Amniotic epithelial cell (primary cell): ENCODE measurements at regions not wholly inside any gene's neighbourhood (a gene's known extent, or its start where the extent isn't known, plus 50 kb on each side); places are given as distances from the start of the nearest gene placed in this dataset.
A peak's percentile ranks its signal among the peaks of the same experiment; 100 is the strongest.

ENCODE experiments used
- DNase-seq: peaks from one replicate; pipeline ENCODE4 v3.0.0-alpha.2; 2010; ENCODE audit warnings: low read depth

DNA sequence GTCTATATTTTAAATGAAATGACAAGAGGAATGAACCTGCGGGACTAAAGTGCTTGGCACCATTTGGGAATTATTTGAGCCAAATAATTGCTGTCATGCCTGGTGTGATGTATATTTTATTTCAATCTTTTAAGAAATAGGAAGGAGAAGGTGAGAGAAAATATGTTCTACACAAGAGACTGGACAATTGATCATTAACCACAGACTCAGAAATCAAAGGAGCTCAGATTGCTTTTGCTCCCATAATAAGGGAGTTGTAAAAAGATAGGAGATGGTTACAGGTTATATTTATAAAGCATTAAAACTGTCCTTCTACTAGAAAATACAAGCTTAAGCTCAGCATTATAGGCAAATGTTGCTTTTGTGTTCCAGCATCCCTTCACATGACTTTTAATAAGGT, 515.2 kb upstream of the SULF2 start:
- no peak for DNase-seq

DNA sequence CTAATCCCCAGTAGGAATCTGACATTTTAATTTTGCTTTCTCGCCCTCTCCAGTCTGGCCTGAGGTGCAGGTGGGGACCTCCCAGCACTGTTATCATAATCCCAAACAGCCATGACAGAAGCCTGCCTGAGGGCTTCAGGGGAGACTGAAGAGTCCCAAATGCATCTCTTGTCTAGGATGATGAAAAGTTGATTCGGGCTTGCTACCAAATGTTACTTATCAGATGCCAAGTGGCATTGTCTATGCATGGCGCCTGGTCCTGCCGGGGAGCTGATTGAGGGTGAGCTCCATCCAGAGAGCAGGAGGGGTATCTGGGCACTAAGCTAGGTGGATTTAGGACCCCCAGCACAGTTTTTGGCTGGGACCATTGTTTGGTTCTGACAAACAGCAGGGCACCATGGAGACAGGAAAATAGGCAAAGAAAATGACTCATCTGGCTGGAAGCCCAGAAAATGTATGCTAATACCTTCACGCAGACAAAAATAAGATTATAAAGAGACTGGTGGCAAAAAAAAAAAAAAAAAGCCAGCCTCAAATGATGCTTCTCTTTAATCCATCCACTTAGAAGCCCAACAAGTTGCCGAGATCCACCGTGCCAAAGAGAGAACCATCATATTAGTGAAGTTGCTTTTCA, 513.7 kb upstream of the SULF2 start:
- DNase-seq, result peak; percentile 91

DNA sequence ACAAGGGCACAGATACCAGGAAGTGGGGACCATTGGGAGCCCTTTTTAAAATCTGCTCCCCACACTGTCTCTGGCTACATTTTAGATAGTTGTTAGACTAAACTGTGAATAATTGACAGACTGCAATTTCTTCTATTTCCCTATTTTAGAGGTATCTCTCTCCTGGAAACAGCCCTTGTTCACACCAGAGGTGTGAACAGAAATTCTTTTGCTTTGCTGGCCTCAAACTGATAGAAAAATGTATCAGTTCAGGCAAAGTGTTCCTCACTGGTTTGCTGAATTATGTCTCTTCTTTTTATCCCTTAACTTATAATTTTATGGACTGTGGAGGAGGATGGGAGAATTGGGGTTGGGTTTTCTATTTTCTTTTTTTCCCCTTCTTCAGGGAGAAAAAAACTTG, 513.2 kb upstream of the SULF2 start:
- no peak for DNase-seq

DNA sequence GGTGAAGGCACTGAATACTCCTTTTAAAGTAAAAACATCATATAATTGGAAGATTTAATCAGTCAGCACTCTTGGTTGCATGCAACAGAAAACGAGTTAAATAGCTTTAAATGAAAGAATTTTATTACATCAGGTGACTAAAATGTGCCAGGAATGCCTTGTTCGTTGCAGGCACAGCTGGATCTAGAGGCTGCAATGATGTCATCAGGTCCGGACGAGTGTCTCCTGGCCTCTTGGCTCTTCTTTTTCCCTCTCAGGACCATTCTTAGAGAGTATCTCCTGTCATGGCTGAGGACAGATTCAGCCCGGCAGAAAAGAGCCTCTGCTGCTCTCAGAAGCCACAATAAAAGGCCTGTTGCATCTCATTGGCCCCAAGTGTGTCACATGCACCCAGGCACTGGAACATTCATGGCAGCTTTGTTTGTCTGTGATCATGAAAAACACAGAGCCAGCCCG, 510.7 kb upstream of the SULF2 start:
- peak; percentile 60 for DNase-seq

DNA sequence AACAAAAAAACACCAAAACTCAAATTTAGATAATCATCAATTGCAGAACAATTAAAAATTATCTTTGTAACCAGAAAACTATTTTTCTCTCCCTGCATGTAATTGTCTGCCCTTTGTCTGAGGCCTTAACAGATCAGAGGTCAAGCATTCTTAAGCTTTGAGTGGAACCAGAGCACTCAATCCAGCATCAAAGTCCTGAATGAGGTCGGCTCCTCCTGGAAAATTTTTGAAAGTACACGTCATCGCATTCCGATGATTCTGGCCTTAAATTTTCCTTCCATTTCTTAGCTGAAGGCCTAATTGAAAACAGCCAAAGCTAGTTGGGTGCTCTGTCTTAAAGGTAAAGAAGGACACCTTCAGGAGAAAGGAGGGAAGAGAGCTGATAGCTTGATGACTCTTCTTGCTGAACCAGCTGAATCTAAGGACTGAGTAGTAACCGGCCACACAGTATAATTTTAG, 510.2 kb upstream of the SULF2 start:
- DNase-seq, result peak; percentile 97

DNA sequence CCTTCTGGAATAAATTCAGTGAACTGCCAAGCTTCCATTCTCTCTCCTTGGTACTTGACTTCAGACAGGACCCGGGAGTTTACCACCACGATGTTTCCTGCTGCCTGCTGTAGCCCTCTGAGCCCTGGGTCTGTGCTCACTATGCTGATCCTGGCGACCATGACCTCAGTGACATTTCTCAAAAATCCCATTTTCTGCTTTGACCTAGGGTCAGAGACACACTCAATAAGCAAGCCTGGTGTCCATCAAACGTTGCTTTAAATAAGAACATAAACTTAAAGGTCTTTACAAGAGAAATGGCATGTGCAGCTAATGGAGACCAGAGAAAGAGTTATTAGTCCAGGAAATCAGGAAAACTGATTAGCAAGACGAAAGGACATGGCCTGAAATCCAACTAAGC, 509.7 kb upstream of the SULF2 start:
- no peak for DNase-seq

DNA sequence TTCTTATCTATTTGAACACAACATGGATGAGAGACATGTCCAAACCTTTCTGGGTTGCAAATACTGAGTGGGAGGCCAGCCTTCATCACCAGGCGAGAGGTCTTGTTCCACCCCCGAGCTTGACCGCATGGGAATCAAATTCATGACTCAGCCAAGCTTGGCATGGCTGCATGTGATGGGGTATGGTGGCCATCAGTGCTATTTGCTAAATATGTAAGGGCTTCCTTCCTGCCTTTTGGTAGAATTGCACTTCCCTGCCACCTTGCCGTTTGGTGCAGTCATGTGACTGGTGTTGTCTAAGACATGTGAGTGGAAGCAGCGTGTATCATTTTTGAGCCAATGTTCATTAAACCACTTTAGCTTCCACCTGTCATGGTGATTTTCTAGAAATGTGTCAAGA, 508.9 kb upstream of the SULF2 start:
- peak; percentile 35 for DNase-seq

DNA sequence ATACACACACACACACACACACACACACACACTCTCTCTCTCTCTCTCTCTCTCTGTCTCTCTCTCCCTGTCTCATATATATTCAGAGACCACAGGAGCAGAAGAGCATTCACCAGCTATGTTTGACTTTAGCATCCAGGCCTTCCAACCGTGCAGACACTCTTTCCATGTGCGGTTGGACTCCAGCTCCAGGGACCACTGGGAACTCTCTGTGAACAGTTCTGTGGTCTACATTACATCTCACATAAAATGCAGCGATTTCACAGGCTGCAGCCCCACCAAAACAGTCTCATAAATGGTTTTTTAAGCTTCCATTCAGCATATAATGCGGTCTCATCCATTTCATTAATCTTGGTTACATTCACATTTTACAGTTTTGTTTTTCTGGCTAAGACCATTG, 508.4 kb upstream of the SULF2 start:
- no peak for DNase-seq

DNA sequence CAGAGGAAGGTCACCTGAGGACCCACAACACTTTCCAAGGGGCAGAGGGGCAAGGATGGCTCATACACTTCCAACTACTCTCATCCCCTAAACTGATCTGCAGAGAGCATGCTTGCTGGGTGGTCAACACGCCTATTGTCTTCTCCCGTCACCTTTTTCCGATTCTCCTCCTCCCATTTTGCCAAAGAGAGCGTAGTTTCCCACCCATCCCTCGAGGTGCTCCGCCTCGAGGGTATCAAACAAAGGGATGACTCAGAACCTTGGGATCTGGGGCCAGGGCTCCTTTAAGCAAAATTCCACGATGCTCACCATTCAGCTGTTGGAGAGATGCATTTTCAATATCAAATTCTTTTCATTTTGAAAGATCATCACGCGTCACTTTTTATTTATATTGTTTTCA, 507.5 kb upstream of the SULF2 start:
- DNase-seq, result no peak

DNA sequence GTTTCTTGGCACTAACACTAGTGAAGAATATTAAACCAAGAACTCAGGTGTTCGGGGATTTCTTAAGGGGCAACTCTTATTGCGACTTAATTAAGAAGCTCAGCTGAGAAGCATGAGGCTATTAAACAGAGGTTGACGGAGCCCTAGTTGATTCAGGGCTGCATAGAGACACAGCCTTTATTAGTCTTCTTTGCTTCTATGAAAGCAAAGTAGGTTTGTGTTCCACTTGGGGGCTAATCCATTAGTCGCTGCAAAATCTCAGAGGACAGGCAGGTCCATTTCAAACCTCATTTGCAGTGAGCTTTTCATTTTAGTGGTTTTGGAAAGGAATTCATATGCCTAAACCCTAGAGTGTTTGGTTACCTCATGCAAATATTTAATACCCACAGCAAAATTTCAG, 506.6 kb upstream of the SULF2 start:
- DNase-seq, result no peak

DNA sequence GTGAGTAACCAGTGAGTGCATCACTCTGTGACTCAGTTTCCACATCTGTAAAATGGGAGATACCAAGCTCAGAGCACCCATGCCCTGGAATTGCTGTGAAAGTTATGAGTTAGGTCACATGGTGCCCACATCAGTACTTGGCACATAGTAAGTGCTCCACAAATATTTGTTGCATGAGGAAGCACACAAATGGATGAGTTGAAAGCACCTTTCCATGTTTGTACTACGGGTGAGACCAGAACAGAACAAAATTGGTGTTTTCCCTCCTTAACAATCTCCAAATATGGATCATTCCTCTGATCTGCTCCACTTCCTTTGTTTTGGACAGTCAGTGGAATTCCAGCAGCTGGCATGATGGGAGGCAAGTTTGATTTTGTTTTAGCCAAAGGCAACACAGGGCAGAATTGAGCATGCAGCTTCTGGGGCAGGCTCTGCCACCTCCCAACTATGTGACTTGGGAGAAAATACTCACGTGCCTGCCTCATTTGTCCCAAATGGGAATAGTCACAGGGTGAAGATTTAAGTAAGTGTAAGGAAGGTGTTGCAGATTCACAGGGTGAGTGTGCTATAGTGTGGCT, 503.7 kb upstream of the SULF2 start:
- DNase-seq, result no peak

DNA sequence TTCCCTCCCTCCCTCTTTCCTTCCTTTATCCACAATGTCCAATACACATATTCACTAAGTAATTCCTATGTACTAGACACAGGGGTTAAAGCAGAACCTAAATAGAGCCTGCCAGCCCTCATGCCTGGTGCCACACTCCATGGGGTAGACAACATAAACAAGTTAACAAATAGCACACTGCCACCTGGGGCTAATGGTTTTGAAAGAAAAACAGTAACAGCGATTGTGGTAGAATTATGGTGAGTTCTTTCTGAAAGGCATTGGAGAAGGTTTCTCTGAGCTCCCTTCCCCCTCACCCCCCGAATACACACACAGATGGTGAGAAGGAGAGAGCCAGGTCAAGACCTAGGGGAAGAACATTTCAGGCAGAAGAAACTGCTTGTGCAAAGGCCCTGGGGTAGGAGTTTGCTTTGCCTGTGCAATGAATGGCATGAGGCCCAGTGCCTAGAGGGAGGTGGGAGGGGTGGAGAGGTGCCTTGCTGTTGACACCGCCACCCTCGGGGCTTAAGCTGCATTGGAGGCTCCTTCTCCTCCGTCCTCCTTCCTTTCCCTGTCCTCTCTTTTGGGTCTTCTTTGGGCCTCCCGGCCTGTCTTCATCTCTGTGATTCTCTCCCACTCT, 502.4 kb upstream of the SULF2 start:
- no peak for DNase-seq

DNA sequence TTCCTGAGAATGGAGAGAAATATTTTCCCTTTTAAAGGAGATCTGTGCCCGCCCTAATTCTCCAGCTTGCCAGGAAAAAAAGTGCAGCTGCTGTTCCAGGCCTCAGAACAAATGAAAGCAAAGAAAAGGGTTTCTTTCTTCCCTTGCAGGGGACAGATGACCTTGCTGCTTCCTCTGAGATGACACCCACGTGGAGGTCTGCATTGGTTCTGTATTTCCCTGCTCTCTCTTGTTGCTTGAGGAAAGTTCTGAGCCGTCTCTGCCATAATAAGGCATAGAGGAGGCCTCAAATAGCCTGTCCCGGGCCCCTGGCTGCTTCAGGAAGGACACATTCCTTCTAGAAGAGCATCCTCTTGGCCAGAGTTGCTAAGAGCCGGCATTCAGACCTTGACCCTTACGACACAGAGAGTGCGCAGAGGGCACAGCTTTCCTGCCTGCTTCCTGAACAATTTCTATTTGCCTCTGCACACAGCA, 501.8 kb upstream of the SULF2 start:
- DNase-seq, result no peak

DNA sequence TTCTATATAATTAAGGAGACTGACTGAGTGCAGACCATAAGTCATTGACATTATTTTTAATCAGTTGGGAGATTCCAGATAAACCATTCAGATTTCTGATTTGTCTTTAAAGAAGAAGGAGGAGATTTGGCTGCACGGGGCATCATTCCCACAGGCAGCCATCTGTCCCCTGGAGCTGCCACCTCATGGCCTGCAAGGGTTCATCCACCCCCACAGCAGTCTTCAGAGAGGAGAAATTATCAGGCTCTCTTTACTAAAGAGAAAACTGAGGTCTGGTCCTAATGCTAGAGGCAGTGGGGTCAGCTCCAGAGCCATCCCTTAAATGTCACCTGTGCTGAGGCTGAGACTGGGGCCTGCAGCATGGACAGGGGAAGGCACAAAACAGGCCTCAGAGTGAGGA, 501.3 kb upstream of the SULF2 start:
- no peak for DNase-seq

DNA sequence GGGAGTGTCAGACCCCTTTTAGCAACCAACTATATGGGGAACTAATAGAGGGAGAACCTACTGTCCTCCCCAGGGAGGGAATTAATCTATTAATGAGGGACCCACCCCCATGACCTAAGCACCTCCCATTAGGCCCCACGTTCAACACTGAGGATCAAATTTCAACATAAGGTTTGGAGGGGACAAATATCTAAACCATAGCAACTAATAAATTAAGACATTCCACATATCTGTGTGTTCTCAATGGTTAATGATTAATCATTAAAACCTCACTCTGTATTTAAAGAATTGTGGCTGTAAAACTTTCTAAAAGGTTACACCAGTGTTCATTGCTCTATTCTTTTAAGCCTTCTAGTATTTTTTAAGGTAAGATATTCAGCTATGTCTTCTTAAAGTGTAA, 500.4 kb upstream of the SULF2 start:
- DNase-seq, result no peak

DNA sequence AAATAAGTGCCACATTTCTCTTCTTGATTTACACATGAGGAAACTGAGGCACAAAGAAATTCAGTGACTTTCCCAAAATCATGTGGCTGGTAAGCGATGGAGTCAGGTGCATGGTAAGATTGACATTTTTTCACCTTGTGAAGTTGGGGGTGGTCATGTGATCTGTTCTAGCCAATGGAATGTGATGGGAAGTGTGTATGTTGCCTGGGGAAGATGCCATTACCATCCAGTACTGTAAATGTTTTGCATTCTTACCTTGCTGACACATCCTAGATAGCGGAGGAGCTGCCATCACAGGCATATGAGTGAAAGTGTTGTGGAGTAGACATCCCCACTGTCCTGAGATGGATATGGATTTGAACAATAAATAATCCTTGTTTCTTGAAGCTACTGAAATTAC, 499.6 kb upstream of the SULF2 start:
- peak; percentile 47 for DNase-seq

DNA sequence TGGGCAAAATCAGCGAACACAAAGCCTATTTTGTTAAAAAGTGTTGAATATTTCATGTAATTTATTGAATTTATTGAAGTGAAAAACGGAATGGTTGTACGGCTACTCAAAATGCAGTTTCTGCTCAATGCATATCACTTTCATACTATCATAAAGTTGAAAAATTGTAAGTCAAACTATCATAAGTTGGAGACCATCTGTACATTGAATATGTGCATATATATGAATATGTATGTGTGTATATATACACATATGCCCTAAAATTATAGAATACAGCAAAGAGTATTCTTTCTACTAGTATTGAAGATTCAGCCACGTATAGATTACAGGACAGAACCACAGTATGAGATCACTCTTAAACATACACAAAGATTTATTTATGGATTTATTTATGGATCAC, 499.0 kb upstream of the SULF2 start:
- no peak for DNase-seq

DNA sequence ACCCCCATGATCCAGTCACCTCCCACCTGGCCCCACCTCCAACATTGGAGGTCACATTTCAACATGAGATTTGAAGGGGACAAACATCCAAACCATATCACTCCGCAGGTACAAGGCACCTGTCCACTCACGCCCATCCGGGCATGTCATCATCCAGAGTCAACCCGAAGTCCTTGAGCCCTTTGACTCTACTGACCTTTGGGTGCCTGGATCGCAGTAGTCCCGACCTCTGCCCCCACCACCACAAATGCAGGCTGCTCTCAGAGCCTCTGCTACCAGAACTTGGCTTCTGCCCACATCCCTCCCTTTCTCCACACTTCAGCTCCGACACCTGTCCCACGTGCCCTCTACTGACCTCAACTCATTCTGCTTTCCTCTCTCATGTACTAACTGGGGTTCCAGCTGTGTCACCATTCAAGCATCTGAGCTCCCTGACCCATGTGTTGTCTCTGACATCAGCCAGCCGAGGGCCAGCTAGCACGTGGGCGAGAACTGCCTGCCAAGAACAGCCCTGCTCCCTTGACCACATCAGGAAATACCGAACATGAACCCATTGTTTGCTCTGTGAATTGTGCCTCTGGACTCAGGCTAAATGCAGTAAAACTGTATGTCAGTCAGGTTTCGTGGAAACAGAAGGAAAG, 498.3 kb upstream of the SULF2 start:
- DNase-seq, result peak; percentile 52

DNA sequence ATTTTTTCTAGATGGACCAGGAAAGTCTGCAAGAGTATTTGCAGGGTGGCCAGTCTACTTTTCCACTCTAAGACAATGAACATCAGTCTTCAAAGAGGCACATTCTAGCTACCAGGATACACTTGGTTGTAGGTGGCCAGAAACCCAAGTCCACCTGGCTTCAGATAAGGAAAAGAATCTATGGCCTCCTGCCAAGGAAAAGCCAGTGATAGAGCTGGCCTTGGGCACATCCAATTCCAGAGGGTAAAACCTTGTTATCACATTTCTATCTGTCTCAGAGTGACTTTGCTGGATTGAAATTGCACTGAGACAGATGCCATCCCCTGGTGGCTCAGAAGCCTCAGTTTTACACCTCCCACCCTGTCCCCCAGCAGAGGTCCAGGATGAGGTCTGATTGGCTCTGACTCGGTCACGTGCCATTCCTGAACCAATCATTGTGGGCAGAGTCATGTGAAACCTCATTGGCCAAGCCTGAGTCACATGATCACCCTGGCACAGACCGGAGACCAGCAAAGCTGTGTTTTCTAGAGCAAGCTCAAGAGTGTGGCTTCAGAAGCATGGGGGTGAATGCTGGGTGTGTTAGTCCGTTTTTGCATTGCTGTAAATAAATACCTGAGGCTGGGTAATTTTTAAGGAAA, 497.4 kb upstream of the SULF2 start:
- no peak for DNase-seq

DNA sequence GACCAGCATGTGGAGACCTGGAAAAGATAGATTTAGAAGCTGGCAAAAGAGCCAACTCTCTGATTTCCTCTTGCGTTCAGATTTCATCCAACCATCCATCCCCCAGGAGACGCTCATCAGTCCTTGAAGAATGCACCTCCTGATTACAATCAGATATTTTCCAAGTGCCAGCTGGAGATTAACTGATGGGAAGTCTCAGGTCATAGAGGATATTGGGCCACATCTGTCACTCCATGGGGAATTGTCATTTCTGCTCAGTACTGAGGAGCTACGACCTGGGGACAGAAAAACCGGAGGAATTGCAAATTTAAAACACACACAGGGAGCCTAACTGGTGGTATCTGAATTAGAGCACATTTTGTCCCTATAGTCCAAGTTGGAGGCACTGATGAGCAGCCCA, 496.2 kb upstream of the SULF2 start:
- no peak for DNase-seq

DNA sequence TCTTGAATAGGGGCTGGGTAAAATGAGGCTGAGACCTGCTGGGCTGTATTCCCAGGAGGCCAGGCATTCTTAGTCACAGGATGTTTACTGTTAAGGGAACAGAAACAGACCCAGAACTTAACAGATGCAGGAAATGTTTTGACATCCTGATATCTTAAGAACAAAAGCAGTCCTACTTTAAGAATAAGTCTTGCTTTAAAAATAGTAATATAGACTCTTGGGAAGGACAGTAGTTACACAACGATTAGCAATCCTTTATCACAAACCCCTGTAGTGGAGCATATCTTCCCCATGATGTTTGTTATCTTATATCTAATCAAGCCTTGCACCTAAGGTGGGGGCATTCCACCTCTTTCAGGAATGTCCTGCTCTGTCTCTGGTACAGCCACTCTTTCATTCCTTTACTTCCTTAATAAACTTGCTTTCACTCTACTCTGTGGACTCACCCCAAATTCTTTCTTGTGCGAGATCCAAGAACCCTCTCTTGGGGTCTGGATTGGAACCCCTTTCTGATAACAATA, 493.7 kb upstream of the SULF2 start:
- peak; percentile 69 for DNase-seq

DNA sequence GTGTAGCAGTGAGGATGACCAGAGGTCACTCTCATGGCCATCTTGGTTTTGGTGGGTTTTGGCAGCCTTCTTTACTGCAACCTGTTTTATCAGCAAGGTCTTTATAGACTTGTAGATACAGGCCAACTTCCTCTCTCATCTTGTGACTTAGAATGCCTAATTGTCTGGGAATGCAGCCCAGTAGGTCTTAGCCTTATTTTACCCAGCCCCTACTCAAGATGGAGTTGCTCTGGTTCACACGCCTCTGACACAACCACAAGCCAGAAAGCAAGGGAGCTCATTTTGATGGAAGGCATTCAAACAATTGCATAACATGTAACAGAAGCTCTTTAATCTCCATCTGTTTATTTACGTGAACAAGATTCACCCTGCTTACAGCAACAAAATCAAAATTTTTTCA, 492.0 kb upstream of the SULF2 start:
- peak; percentile 59 for DNase-seq

DNA sequence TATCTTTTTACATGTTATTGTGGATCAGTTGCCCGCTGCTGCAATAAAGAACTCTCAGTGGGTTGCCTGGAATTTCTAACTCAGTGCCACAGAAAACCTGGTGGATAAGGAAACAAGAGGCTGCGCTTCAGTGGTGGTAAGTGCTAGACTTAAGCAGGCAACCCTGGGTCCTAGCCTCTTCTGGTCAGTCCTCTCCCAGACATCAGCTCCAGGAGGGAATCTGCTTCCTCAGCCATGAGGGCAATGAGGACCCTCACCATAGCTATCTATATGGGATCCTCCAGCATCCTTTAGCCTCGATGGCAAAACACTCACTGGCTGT, 490.7 kb upstream of the SULF2 start:
- DNase-seq, result no peak
